Body of pancreas (tissue), 4 donors: ENCODE measurements at regions not wholly inside any gene's neighbourhood (a gene's known extent, or its start where the extent isn't known, plus 50 kb on each side); places are given as distances from the start of the nearest gene placed in this dataset.
A peak's percentile ranks its signal among the peaks of the same experiment; 100 is the strongest.

ENCODE experiments used
- ATAC-seq: fragments of 150-250 bp; one replicate; pipeline ENCODE4 v1.9.1; 2016
- DNase-seq, 4 donors: peaks; one replicate each; pipeline ENCODE4 v3.0.0-alpha.2; 2019
- H3K27ac ChIP-seq, 4 donors: fragments of 200-600 bp; sonication (generic); 1 replicate in 3 of 4; 2 replicates in 1 of 4; pipeline versions ENCODE4 v1.5.1 to v1.6.1; 2016 to 2019; ENCODE audit warnings: mild to moderate bottlenecking in 1 of 4, mixed read lengths in 1 of 4, moderate library complexity in 1 of 4
- H3K27me3 ChIP-seq, 2 donors: fragments of 200-600 bp; sonication (generic); one replicate each; pipeline ENCODE4 v1.6.0; 2016; ENCODE audit warnings: mild to moderate bottlenecking in 1 of 2
- H3K36me3 ChIP-seq, 2 donors: fragments of 200-600 bp; sonication (generic); replicated peaks in 1 of 2; 2 replicates each; pipeline ENCODE4 v1.5.1; 2016; ENCODE audit warnings: low read depth in 2 of 2; ENCODE audit not compliant: insufficient read depth in 1 of 2
- H3K4me1 ChIP-seq: fragments of 200-600 bp; sonication (generic); one replicate; pipeline ENCODE4 v1.6.0; 2016
- H3K4me3 ChIP-seq, 2 donors: fragments of 200-600 bp; sonication (generic); 1 replicate in 1 of 2; 2 replicates in 1 of 2; pipeline ENCODE4 v1.5.1; 2016 to 2019
- H3K9me3 ChIP-seq, 3 donors: fragments of 200-600 bp; sonication (generic); 1 replicate in 2 of 3; 2 replicates in 1 of 3; pipeline ENCODE4 v1.5.1; 2016
- CTCF ChIP-seq, 7 experiments: fragments of 450-650 bp in 4 of 7; fragments of 200-600 bp in 3 of 7; sonication (generic) in 3 of 7; IDR thresholded peaks; one replicate each; pipeline ENCODE4 v1.5.1; 2016 to 2019; ENCODE audit warnings: antibody characterized with exemption in 7 of 7
- POLR2A ChIP-seq, 3 donors: fragments of 450-650 bp; IDR thresholded peaks; one replicate each; pipeline ENCODE4 v1.6.1; 2016; ENCODE audit warnings: antibody characterized with exemption in 3 of 3, mild to moderate bottlenecking in 2 of 3
- WGBS, 2 donors: methylation state at CpG; one replicate each; pipeline ENCODE4 v1.1.5; 2017; 5-methylcytosine and 5-hydroxymethylcytosine counted together
- intact Hi-C: fragments of 100-400 bp; cut with DNase I; formaldehyde crosslinking; loops from one replicate; pipeline ENCODE4 v1.15.1; 2023

GRCh38 chrX:94871640-94872039 lies 1197.6 kb downstream of the FAM133A start:
- Histone ChIP-seq H3K4me3 (no peak overlapping the region), H3K9me3 (no peaks in the 10 kb centered on the region), H3K27ac (no peak overlapping the region), H3K36me3 (no peaks in the 10 kb centered on the region), H3K4me1 (no peaks in the 10 kb centered on the region), H3K27me3 (no peaks in the 10 kb centered on the region)
- TF ChIP-seq CTCF (IDR thresholded peaks at IDR 0.05) (no peak), POLR2A (IDR thresholded peaks at IDR 0.05) (no peak)
- no peak for DNase-seq
- ATAC-seq = no peak
- 64 to 73% methylated on average over 3 to 5 of the region's 9 CpGs for WGBS, 2 donors
- intact Hi-C loops = no loop called here

DNA sequence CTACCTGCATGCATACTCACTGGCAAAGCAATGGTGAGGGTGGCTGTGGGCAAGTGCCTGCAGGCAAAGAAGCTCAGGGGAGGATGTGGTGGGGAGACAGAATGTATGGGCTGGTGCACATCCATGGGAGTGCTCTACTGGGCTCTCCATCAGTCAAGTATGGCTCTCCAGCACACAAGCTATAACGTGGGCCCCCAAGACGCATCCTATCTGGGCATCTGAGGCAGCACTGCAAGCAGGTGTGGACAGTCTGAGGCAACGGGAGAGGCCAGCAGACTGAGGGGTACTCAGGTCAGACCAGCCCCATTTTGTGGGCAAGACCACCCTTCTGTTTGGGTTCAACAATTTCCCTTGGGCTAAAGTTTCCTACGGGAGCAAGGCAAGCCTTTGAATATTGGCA lies 1227.8 kb downstream of the FAM133A start:
- intact Hi-C loops = no loop called here
- Histone ChIP-seq H3K4me1 (no peaks in the 10 kb centered on the region), H3K27me3 (no peaks in the 10 kb centered on the region), H3K27ac (no peak overlapping the region), H3K9me3 (no peaks in the 10 kb centered on the region), H3K4me3 (no peak overlapping the region), H3K36me3 (no peaks in the 10 kb centered on the region)
- WGBS, 2 donors = 50 to 64% methylated on average over 1 of the region's 4 CpGs
- ATAC-seq (no peak), DNase-seq (no peak)
- TF ChIP-seq CTCF (IDR thresholded peaks at IDR 0.05) (no peak), POLR2A (IDR thresholded peaks at IDR 0.05) (no peak)

DNA sequence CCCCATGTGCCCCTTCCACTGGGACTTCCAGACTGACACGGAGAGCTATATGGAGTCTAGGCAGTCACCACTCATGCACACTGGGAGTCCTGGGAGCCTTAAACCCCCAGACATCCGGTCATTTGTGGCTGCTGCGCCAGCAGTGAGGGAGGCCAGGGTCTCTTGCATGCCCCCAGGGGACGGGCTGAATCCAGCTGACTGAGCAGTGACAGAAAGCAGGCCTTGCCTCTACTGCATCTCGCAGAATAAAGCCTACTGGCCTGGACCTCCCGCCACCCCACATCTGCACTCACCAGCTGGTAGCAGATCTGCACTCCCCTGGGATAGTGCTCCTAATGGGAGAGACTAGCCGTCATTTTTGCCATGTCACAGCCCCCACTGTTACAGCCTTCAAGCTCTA lies 1234.2 kb downstream of the FAM133A start:
- 48 to 53% methylated on average over 2 to 7 of the region's 7 CpGs for WGBS, 2 donors

GRCh38 chrX:94908648-94909047 lies 1234.6 kb downstream of the FAM133A start:
- no peaks in the 10 kb centered on the region for H3K27me3 ChIP-seq
- ATAC-seq = no peak
- no peak for DNase-seq
- 66 to 71% methylated on average over 7 of the region's 7 CpGs for WGBS, 2 donors
- H3K4me3 ChIP-seq = no peak overlapping the region
- intact Hi-C loops = no loop called here
- no peaks in the 10 kb centered on the region for H3K4me1 ChIP-seq
- H3K36me3 ChIP-seq = no peaks in the 10 kb centered on the region
- H3K9me3 ChIP-seq = no peaks in the 10 kb centered on the region
- no peak overlapping the region for H3K27ac ChIP-seq
- TF ChIP-seq POLR2A (IDR thresholded peaks at IDR 0.05) (no peak), CTCF (IDR thresholded peaks at IDR 0.05) (no peak)

More for the DNA sequence above, 1234.2 kb downstream of the FAM133A start:
- H3K36me3 ChIP-seq = no peaks in the 10 kb centered on the region
- no peaks in the 10 kb centered on the region for H3K9me3 ChIP-seq
- no peak for ATAC-seq
- TF ChIP-seq POLR2A (IDR thresholded peaks at IDR 0.05) (no peak), CTCF (IDR thresholded peaks at IDR 0.05) (no peak)
- no peak overlapping the region for H3K4me3 ChIP-seq
- no peaks in the 10 kb centered on the region for H3K4me1 ChIP-seq
- intact Hi-C loops = no loop called here
- no peaks in the 10 kb centered on the region for H3K27me3 ChIP-seq
- no peak overlapping the region for H3K27ac ChIP-seq
- DNase-seq = no peak

- intact Hi-C loops = no loop called here
- H3K36me3 ChIP-seq = no peaks in the 10 kb centered on the region
- DNase-seq (peak in 1 of 4 donors; percentile 8), ATAC-seq (no peak)
- H3K9me3 ChIP-seq = no peaks in the 10 kb centered on the region
- H3K4me1 ChIP-seq = no peaks in the 10 kb centered on the region
- no peak overlapping the region for H3K4me3 ChIP-seq
- no peak overlapping the region for H3K27ac ChIP-seq
- TF ChIP-seq CTCF (IDR thresholded peaks at IDR 0.05) (no peak), POLR2A (IDR thresholded peaks at IDR 0.05) (no peak)
- no CpG with 5 or more reads among the region's 1 CpG for WGBS, 2 donors
- H3K27me3 ChIP-seq = no peaks in the 10 kb centered on the region
Measured at GRCh38 chrX:94914235-94914634, 1240.2 kb downstream of the FAM133A start.
